HG02870 (cell line): ENCODE measurements at regions not wholly inside any gene's neighbourhood (a gene's known extent, or its start where the extent isn't known, plus 50 kb on each side); places are given as distances from the start of the nearest gene placed in this dataset.

Experiments
- ATAC-seq: cut with Tn5 transposase; IDR thresholded peaks from one replicate; pipeline ENCODE4 v1.9.1; 2021; ENCODE audit warnings: mild to moderate bottlenecking, moderate library complexity; ENCODE audit not compliant: unreplicated experiment

- ATAC-seq: no peak
Observed at GRCh38 chr2:43023791-43024514, 202.5 kb downstream of the ZFP36L2 start.

GRCh38 chr2:43022896-43023295, 203.5 kb downstream of the ZFP36L2 start:
- ATAC-seq: no peak

DNA sequence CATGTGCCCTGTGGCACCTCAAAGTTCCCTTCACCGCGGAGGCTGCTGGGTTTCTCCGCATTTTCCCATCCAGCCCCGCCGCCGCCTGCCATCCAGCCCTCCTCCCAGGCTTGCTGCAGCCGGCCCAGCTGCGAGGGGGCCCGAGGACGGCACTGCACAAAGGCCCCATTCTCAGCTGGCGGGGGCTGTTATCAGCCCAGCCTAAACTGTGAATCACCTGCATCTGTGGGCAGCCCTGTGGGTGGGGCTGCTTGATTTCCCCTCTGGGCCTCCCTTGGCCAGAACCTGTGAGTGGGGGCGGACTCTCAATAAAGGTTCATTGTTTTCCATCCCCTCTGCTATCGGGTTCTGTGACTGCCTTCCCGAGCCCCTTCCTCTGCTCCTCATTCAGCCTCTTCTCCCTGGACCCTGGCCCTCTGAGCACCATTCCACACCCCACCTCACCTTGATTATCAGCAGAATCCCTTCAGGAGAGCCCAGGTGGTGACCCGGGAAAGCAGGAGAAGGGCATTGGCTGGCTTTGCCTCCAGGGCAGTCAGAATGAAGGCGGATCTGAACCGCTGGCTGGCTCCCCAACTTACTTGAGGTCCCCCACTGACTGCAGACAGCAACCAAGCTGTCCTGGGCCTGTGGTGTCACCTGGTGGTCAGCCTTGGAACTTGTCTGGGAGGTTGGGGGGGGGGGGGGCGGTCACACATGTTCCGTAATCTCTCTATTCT, 204.5 kb downstream of the ZFP36L2 start:
- ATAC-seq: no peak

GRCh38 chr2:43020990-43021669, 205.3 kb downstream of the ZFP36L2 start:
- ATAC-seq: no peak

DNA sequence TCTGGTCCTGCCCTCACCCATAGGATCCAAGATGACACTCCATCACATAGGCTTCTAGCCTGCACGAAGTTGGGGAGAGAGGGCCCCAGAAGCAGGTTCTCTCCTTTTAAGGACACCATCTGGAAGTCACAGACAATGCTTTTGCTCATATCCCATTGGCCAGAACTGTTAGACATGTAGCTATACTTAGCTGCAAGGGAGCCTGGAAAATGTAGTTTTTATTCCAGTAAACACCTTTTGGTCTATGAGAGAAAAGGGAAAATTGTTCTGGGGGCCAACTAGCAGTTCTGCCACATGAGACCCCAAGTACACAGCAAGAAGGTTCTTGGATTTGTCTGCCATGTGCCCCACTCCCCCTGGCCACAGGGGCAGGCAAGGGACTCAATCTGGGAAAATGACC, 206.1 kb downstream of the ZFP36L2 start:
- no peak for ATAC-seq

- no peak for ATAC-seq
Observed at GRCh38 chr2:43019536-43020183, 206.7 kb downstream of the ZFP36L2 start.

- ATAC-seq: no peak
Observed at GRCh38 chr2:43019025-43019367, 207.4 kb downstream of the ZFP36L2 start.

GRCh38 chr2:43018179-43019024, 208.0 kb downstream of the ZFP36L2 start:
- ATAC-seq: no peak

GRCh38 chr2:43013821-43014345, 212.5 kb downstream of the ZFP36L2 start:
- ATAC-seq: no peak

GRCh38 chr2:43012966-43013365, 213.4 kb downstream of the ZFP36L2 start:
- no peak for ATAC-seq

- ATAC-seq: no peak
Observed at GRCh38 chr2:43011158-43011491, 215.3 kb downstream of the ZFP36L2 start.

DNA sequence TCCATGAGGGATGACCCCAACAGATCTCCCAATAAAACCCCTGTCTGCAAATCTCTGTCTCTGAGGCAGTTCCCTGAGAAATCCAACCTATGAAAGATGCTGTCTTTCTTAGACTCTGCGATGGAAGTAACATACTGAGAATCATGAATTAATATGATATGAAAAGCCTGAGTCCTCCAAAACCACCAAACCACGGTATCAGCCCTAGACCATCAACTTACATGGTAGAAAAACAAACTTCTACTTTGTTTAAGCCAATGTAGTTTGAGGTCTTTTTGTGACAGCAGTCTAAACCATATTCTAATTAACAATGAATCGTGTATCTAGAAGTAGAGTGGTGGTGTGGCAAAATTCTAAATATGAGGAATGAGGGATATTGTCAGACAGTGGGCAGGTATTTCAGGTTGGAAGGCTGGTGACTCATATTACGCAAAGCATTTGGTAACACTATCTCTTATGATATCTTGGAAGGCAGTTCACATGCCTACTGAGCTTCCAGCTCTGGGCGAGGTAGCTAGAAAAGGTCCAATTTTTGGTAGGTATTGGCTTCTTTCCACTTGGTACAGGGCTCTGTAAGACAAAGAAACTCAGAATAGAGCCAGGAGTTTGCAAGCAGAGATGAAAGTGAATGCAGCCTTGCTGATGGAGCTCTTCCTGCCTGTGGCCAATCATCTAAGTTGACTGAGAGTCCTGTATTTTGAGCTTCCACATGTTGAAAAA, 215.8 kb downstream of the ZFP36L2 start:
- no peak for ATAC-seq

GRCh38 chr2:43009448-43009847, 217.0 kb downstream of the ZFP36L2 start:
- ATAC-seq: no peak

DNA sequence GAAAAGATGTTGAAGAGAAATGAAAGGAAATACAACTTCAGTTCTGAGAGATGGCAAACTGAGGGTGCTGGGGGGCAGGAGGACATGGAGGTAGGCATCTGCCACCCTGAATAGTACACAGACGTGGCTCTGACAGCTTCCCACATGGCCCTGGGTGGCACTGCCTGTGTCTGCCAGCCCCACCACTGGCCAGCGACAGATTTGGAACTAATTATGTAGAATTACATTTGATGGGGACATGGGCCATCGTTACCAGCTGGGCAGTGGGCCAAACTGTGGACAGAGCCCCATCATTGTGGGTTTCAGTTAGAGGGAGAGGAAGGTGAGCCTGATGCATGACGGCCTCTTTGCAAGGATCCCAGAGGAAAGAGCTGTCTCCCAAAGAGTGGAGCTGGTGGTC, 216.0 kb upstream of the HAAO start:
- no peak for ATAC-seq

GRCh38 chr2:43007901-43008300, 215.5 kb upstream of the HAAO start:
- ATAC-seq: no peak

DNA sequence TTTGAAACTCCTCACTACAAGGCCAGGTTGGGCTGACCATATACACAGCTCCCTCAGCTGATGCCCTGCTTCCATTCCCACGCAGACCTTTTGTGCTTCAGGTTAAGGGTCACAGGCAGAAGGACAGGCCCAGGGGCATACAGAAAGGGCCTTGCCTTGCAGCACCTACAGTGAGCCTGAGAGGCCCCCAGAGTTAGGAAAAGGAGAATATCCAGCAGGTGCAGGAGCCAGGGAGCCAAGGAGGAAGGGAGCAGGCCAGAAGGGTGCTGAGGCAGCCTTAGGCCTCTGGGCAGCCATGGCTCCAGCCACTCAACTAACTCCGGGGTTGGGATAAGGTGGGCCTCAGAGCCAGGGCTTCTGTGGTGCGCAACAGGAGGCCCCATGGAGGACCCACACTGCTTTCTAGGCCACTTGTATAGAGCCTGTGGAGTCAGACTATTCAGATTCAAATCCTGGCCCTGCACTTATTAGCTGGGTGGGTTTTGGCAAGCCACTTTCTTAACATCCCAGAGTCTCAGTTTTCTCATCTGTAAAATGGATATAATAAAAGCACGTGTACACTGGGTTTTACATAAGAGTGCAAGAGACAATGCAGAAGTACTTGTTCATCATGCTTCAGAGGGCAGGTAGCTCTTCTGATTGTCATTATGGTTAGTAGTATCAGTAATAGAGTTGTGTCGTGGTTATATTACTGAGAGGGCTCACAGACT, 214.6 kb upstream of the HAAO start:
- no peak for ATAC-seq

- ATAC-seq: no peak
Observed at GRCh38 chr2:43005975-43006833, 213.8 kb upstream of the HAAO start.

GRCh38 chr2:43005245-43005974, 213.0 kb upstream of the HAAO start:
- ATAC-seq: no peak
